ENCODE measurements at regions not wholly inside any gene's neighbourhood (a gene's known extent, or its start where the extent isn't known, plus 50 kb on each side); places are given as distances from the start of the nearest gene placed in this dataset.

- H2AFZ ChIP-seq (ENCODE audit: low read length), result no peak overlapping the region
- H3K27me3 ChIP-seq (ENCODE audit: control insufficient read depth, insufficient read depth, low read length), result no peaks in the 10 kb centered on the region
- H3K9me3 ChIP-seq (ENCODE audit: control insufficient read depth, insufficient read depth, low read depth, low read length), result no peaks in the 10 kb centered on the region
- DNase-seq (ENCODE audit: low read depth in 2 of 2), result no peak
- H3K27ac ChIP-seq (ENCODE audit: insufficient read depth, low read length), result no peak overlapping the region
- H3K9ac ChIP-seq (ENCODE audit: insufficient read depth, low read length), result no peak overlapping the region
- TF ChIP-seq CTCF (conservative IDR thresholded peaks at IDR 0.05 in 1 of 2, IDR thresholded peaks at IDR 0.05 in 1 of 2; ENCODE audit: low read depth in 1 of 2, low read length in 2 of 2) (no peak), EZH2 (IDR thresholded peaks at IDR 0.05; ENCODE audit: low read length, missing control alignments) (no peak)
- H3K4me2 ChIP-seq (ENCODE audit: extremely low read depth, insufficient read depth, low read length), result no peak overlapping the region
- H3K4me1 ChIP-seq (ENCODE audit: control insufficient read depth, extremely low read depth, insufficient read depth, low read length), result no peaks in the 10 kb centered on the region
- H3K4me3 ChIP-seq (replicated peaks in 1 of 4; ENCODE audit: control extremely low read depth in 1 of 4, insufficient read depth in 1 of 4, low read depth in 3 of 4, low read length in 4 of 4), result no peak overlapping the region
- no peaks in the 10 kb centered on the region for H4K20me1 ChIP-seq (ENCODE audit: control insufficient read depth, extremely low read depth, insufficient read depth, low read length)
- H3K36me3 ChIP-seq (ENCODE audit: control insufficient read depth, insufficient read depth, low read length), result no peaks in the 10 kb centered on the region
- H3K79me2 ChIP-seq (ENCODE audit: control insufficient read depth, insufficient read depth, low read length), result no peaks in the 10 kb centered on the region
Observed at GRCh38 chr7:125445836-125446235, 516.2 kb upstream of the POT1 start.

- DNase-seq (ENCODE audit: low read depth in 2 of 2), result no peak
- H3K27ac ChIP-seq (ENCODE audit: insufficient read depth, low read length), result no peak overlapping the region
- H4K20me1 ChIP-seq (ENCODE audit: control insufficient read depth, extremely low read depth, insufficient read depth, low read length), result no peaks in the 10 kb centered on the region
- H3K79me2 ChIP-seq (ENCODE audit: control insufficient read depth, insufficient read depth, low read length), result no peaks in the 10 kb centered on the region
- H3K9me3 ChIP-seq (ENCODE audit: control insufficient read depth, insufficient read depth, low read depth, low read length), result no peaks in the 10 kb centered on the region
- no peak overlapping the region for H3K9ac ChIP-seq (ENCODE audit: insufficient read depth, low read length)
- H3K4me3 ChIP-seq (replicated peaks in 1 of 4; ENCODE audit: control extremely low read depth in 1 of 4, insufficient read depth in 1 of 4, low read depth in 3 of 4, low read length in 4 of 4), result no peak overlapping the region
- H3K36me3 ChIP-seq (ENCODE audit: control insufficient read depth, insufficient read depth, low read length), result no peaks in the 10 kb centered on the region
- TF ChIP-seq CTCF (conservative IDR thresholded peaks at IDR 0.05 in 1 of 2, IDR thresholded peaks at IDR 0.05 in 1 of 2; ENCODE audit: low read depth in 1 of 2, low read length in 2 of 2), result no peak
- no peak for TF ChIP-seq EZH2 (IDR thresholded peaks at IDR 0.05; ENCODE audit: low read length, missing control alignments)
- H3K4me1 ChIP-seq (ENCODE audit: control insufficient read depth, extremely low read depth, insufficient read depth, low read length), result no peaks in the 10 kb centered on the region
- H3K4me2 ChIP-seq (ENCODE audit: extremely low read depth, insufficient read depth, low read length), result no peak overlapping the region
- no peak overlapping the region for H2AFZ ChIP-seq (ENCODE audit: low read length)
- no peaks in the 10 kb centered on the region for H3K27me3 ChIP-seq (ENCODE audit: control insufficient read depth, insufficient read depth, low read length)
Observed at GRCh38 chr7:125444864-125445263, 515.2 kb upstream of the POT1 start.

- H3K36me3 ChIP-seq (ENCODE audit: control insufficient read depth, insufficient read depth, low read length), result no peaks in the 10 kb centered on the region
- H3K9me3 ChIP-seq (ENCODE audit: control insufficient read depth, insufficient read depth, low read depth, low read length), result no peaks in the 10 kb centered on the region
- no peak for TF ChIP-seq EZH2 (IDR thresholded peaks at IDR 0.05; ENCODE audit: low read length, missing control alignments)
- TF ChIP-seq CTCF (conservative IDR thresholded peaks at IDR 0.05 in 1 of 2, IDR thresholded peaks at IDR 0.05 in 1 of 2; ENCODE audit: low read depth in 1 of 2, low read length in 2 of 2), result no peak
- H3K4me1 ChIP-seq (ENCODE audit: control insufficient read depth, extremely low read depth, insufficient read depth, low read length), result no peaks in the 10 kb centered on the region
- no peak overlapping the region for H3K27ac ChIP-seq (ENCODE audit: insufficient read depth, low read length)
- H3K4me3 ChIP-seq (replicated peaks in 1 of 4; ENCODE audit: control extremely low read depth in 1 of 4, insufficient read depth in 1 of 4, low read depth in 3 of 4, low read length in 4 of 4), result no peak overlapping the region
- DNase-seq (ENCODE audit: low read depth in 2 of 2), result no peak
- H2AFZ ChIP-seq (ENCODE audit: low read length), result no peak overlapping the region
- H4K20me1 ChIP-seq (ENCODE audit: control insufficient read depth, extremely low read depth, insufficient read depth, low read length), result no peaks in the 10 kb centered on the region
- H3K79me2 ChIP-seq (ENCODE audit: control insufficient read depth, insufficient read depth, low read length), result no peaks in the 10 kb centered on the region
- no peaks in the 10 kb centered on the region for H3K27me3 ChIP-seq (ENCODE audit: control insufficient read depth, insufficient read depth, low read length)
- H3K4me2 ChIP-seq (ENCODE audit: extremely low read depth, insufficient read depth, low read length), result no peak overlapping the region
- H3K9ac ChIP-seq (ENCODE audit: insufficient read depth, low read length), result no peak overlapping the region
Observed at GRCh38 chr7:125436220-125436619, 506.6 kb upstream of the POT1 start.

All from fibroblast of lung (primary cell).